Esophagus muscularis mucosa (tissue), 3 donors: ENCODE measurements at regions not wholly inside any gene's neighbourhood (a gene's known extent, or its start where the extent isn't known, plus 50 kb on each side); places are given as distances from the start of the nearest gene placed in this dataset.

Experiments
- EP300 ChIP-seq: sonication (generic); formaldehyde crosslinking; IDR thresholded peaks from one replicate; pipeline ENCODE4 v1.6.1; 2017; ENCODE audit warnings: antibody characterized with exemption
- TF ChIP-seq, protein P1 (sequence below), 3 experiments: fragments of 200-600 bp in 2 of 3; fragments of 450-650 bp in 1 of 3; sonication (generic) in 2 of 3; IDR thresholded peaks; one replicate each; pipeline ENCODE4 v1.5.1; 2017 to 2019; ENCODE audit warnings: antibody characterized with exemption in 3 of 3, mild to moderate bottlenecking in 2 of 3, moderate library complexity in 1 of 3

DNA sequence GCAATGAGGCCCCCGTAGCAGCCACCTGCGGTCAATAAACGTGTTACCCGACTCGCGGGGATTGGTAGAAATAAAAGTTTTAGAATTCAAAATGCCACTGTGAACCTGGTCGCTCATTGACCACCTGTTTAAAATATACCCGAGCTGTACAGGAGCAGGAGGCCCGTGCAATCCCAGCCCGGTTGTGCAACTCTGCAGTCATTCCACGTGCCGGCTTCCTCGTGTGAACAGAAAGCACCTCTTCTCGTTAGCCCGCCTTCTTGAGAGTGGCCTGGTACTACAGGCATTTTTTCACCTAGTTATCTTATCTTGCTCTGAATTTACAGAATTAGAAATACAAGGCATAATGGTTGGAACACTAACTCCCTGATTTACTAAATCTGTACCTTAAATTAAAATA is 660.7 kb downstream of the GALR1 start:
- no peak for TF ChIP-seq EP300
- TF ChIP-seq, protein P1, sequence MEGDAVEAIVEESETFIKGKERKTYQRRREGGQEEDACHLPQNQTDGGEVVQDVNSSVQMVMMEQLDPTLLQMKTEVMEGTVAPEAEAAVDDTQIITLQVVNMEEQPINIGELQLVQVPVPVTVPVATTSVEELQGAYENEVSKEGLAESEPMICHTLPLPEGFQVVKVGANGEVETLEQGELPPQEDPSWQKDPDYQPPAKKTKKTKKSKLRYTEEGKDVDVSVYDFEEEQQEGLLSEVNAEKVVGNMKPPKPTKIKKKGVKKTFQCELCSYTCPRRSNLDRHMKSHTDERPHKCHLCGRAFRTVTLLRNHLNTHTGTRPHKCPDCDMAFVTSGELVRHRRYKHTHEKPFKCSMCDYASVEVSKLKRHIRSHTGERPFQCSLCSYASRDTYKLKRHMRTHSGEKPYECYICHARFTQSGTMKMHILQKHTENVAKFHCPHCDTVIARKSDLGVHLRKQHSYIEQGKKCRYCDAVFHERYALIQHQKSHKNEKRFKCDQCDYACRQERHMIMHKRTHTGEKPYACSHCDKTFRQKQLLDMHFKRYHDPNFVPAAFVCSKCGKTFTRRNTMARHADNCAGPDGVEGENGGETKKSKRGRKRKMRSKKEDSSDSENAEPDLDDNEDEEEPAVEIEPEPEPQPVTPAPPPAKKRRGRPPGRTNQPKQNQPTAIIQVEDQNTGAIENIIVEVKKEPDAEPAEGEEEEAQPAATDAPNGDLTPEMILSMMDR (IDR thresholded peaks at IDR 0.05), result no peak
